Activated CD4-positive, alpha-beta T cell treated with anti-CD3 and anti-CD28 coated beads for 4 hours (primary cell): ENCODE measurements at regions not wholly inside any gene's neighbourhood (a gene's known extent, or its start where the extent isn't known, plus 50 kb on each side); places are given as distances from the start of the nearest gene placed in this dataset.
"Not testable (repeated sequence)": the region's sequence is repeated elsewhere in the genome, so short reads cannot be mapped to it uniquely, and the experiment has no call there.

Source experiments
- DNase-seq, 2 donors: peaks; one replicate each; pipeline ENCODE4 v3.0.0-alpha.2; 2020

GRCh38 chr7:81211204-81211933 lies 292.5 kb upstream of the SEMA3C start:
- no peak for DNase-seq

GRCh38 chr7:81210137-81211064 lies 291.6 kb upstream of the SEMA3C start:
- no peak for DNase-seq

GRCh38 chr7:81209059-81209458 lies 290.2 kb upstream of the SEMA3C start:
- DNase-seq, result no peak

- no peak for DNase-seq
Observed at GRCh38 chr7:81207801-81208200, 288.9 kb upstream of the SEMA3C start.

- DNase-seq, result no peak
Observed at GRCh38 chr7:81206667-81207360, 288.0 kb upstream of the SEMA3C start.

- no peak for DNase-seq
Observed at GRCh38 chr7:81206217-81206616, 287.4 kb upstream of the SEMA3C start.

GRCh38 chr7:81201188-81201587 lies 282.3 kb upstream of the SEMA3C start:
- DNase-seq, result no peak

- no peak for DNase-seq
Observed at GRCh38 chr7:81198766-81199165, 279.9 kb upstream of the SEMA3C start.

GRCh38 chr7:81197266-81197665 lies 278.4 kb upstream of the SEMA3C start:
- DNase-seq, result no peak

GRCh38 chr7:81195033-81195432 lies 276.2 kb upstream of the SEMA3C start:
- DNase-seq, result no peak

GRCh38 chr7:81190997-81191768 lies 272.3 kb upstream of the SEMA3C start:
- no peak for DNase-seq

- DNase-seq, result no peak
Observed at GRCh38 chr7:81187753-81188152, 268.9 kb upstream of the SEMA3C start.

GRCh38 chr7:81186691-81187090 lies 267.8 kb upstream of the SEMA3C start:
- no peak for DNase-seq

GRCh38 chr7:81185072-81185471 lies 266.2 kb upstream of the SEMA3C start:
- DNase-seq, result no peak

GRCh38 chr7:81183326-81183725 lies 264.5 kb upstream of the SEMA3C start:
- DNase-seq, result no peak

GRCh38 chr7:81182056-81182455 lies 263.2 kb upstream of the SEMA3C start:
- not testable (repeated sequence) for DNase-seq

GRCh38 chr7:81181066-81181465 lies 262.2 kb upstream of the SEMA3C start:
- DNase-seq, result no peak

GRCh38 chr7:81180573-81180972 lies 261.7 kb upstream of the SEMA3C start:
- no peak for DNase-seq

GRCh38 chr7:81175275-81175940 lies 256.6 kb upstream of the SEMA3C start:
- no peak for DNase-seq

- DNase-seq, result no peak
Observed at GRCh38 chr7:81173766-81174281, 255.0 kb upstream of the SEMA3C start.

- no peak for DNase-seq
Observed at GRCh38 chr7:81170291-81170690, 251.4 kb upstream of the SEMA3C start.

GRCh38 chr7:81167934-81168333 lies 249.1 kb upstream of the SEMA3C start:
- no peak for DNase-seq
